RCC 7860 (cell line): ENCODE measurements at regions not wholly inside any gene's neighbourhood (a gene's known extent, or its start where the extent isn't known, plus 50 kb on each side); places are given as distances from the start of the nearest gene placed in this dataset.

ENCODE experiments used
- DNase-seq: peaks from one replicate; pipeline ENCODE4 v3.0.0-alpha.2; 2015; ENCODE audit warnings: low spot score
- FAIRE-seq: peaks from 2 replicates; lab custom pipeline; 2012; peaks lifted over from hg19 to GRCh38; lab: Jason Lieb, UNC

GRCh38 chr7:106423821-106424475 is 139.2 kb upstream of the NAMPT start:
- DNase-seq (no peak), FAIRE-seq (no peak)

DNA sequence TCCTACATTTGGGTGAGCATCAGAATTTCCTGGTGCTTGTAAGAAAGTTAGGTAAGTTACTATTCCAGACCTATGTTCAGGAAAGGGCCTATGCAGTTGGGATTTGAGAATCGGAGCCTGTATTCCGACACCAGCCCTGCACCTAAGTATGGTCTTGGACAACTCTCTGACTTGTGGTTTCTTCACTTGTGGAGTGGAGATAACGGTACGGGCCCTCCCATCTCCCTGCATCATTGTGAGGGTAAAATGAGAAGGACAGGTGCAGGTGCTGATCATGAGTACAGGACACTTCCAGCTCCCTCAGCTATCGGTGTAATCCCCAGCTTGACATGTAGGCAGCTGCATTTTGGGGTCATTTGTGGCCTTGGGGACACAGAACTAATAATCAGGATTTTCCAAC is 138.3 kb upstream of the NAMPT start:
- no peak for DNase-seq
- no peak for FAIRE-seq

DNA sequence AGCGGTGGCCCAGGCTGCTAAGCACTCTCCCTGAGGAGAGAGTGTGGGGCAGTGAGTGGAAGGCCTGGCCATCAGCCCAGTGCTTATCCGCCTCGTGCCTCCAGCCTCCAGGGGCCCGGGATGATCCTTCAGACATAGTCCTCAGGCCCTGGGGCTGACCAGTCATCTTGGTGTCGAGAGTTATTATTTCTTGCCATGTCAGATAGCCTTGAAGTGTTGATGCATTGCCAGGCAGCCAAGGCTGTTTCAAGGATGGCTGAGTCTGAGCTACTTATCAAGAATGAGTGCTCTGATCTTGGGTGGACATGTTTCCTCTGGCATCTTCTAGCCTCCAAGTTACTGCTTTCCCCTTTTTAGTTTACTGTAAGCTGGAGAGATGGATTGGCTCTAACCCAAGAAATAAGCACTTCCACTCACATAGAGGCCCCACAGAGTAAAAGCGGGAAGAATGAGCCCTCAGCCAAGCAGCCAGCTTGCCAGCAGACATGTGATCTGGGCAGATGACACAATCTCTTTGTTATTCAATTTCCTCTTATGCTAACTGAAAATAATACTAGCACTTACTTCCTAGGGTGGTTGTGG is 136.5 kb upstream of the NAMPT start:
- FAIRE-seq (peak; percentile 68), DNase-seq (peak; percentile 80)

- FAIRE-seq: no peak
- no peak for DNase-seq
These were observed 136.0 kb upstream of the NAMPT start for GRCh38 chr7:106420736-106421135.

DNA sequence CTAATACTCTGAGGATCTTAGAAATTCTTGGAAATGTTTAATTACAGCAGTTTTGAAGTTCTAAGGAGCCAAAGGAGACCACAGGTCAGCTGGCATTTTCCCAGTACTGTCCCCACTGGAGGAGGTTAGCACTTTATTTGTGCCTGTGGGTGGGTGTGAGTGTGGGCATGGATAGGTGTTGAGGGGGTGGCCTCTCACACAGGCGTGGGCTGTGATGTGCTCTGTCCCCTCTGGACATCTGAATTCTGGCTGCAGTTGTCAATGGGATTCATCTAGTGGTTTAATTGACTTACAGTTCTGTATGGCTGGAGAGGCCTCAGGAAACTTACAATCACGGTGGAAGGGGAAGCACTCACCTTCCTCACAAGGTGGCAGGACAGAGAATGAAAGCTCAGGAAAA is 135.4 kb upstream of the NAMPT start:
- no peak for FAIRE-seq
- no peak for DNase-seq

DNA sequence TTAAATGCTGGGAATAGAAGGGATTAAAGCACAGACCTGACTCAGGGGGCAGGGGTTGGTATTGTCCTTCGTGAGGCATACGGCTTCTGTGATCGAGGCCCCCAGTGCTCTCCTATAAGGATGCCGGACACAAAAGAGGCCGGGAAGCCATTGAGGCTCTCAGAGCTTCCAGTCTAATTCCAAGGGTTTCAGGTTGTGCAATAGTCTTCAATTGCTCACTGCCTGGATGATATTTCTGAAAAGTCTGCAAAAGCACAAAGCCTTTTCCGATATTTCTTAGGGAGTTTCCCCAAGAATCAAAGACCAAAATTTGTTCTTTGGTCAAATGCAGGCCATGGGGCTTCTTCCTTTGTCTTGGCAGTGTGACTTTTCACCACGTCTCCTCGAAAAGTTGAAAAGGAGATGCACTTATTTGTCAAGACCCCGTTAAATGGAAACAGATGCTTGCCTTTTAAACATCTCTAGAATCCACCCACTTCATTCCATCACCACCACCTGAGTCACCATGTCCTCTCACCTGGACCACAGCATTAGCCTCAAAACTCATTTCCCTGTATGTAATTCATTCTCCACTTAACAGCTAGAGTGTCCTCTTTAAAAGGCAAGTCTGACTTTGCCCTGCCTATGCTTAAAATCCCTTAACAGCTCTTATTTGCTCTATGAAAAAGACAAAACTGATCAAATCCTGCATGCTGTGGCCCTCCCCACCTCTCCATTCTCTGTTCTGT is 134.8 kb upstream of the NAMPT start:
- no peak for FAIRE-seq

GRCh38 chr7:106418526-106418925 is 133.7 kb upstream of the NAMPT start:
- FAIRE-seq (no peak), DNase-seq (peak; percentile 28)

More for the DNA sequence above, 134.8 kb upstream of the NAMPT start:
- DNase-seq: no peak

- FAIRE-seq: no peak
- no peak for DNase-seq
These were observed 133.3 kb upstream of the NAMPT start for GRCh38 chr7:106418094-106418493.

GRCh38 chr7:106417273-106417902 is 132.6 kb upstream of the NAMPT start:
- DNase-seq: no peak
- FAIRE-seq: no peak

DNA sequence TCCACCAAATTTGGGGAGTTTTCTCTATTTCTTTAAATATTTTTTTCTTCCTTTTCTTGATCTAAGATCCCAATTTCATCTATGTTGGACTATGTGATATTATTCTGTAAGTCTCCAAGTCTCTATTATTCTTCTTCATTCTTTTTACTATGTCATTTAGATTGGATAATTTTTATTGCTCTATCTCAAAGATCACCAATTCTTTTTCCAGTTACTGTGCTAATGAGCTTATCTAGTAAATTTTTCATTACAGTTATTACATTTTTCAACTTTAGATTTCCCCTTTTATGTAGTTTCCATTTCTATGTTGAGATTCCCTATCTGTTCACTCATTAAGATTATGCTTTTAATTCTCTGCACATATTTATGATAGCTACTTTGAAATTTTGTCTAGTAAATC is 131.6 kb upstream of the NAMPT start:
- no peak for DNase-seq
- peak; percentile 7 for FAIRE-seq

- no peak for DNase-seq
- no peak for FAIRE-seq
These were observed 130.7 kb upstream of the NAMPT start for GRCh38 chr7:106415433-106415832.

DNA sequence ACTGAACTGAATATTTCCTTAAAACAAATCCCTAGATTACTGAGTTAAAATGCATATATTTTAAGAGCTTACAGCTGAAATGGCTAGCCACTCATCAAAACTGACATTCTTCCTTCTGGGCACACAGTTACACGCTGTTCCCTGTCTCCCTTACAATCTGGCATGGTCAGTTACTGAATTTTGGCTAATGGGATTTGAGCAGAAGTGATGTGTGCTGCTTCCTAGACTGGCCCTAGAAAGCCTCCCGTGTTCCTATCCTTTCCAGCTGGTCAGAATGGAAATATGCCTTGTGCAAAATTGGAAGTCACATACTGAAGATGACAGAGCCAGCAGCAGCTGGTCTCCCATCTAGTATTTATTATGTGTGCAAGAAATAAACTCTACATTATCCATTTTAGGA is 128.7 kb upstream of the NAMPT start:
- no peak for FAIRE-seq
- no peak for DNase-seq

DNA sequence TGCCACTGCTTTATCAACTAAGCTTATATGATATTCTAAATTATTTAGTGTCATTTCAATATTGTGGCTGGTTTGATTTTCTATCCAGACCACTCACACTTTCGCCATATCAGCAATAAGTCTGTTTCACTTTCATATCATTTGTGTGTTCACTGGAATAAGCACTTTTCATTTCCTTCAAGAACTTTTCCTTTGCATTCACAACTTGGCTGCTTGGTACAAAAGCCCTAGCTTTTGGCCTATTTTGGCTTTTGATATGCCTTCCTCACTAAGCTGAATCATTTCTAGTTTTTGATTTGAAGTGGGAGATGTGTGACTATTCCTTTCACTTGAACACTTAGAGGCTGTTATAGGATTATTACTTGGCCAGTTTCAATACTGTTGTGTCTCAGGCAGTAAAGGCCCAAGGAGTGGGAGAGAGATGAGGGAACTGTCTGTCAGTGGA is 120.9 kb upstream of the NAMPT start:
- DNase-seq (no peak), FAIRE-seq (no peak)

DNA sequence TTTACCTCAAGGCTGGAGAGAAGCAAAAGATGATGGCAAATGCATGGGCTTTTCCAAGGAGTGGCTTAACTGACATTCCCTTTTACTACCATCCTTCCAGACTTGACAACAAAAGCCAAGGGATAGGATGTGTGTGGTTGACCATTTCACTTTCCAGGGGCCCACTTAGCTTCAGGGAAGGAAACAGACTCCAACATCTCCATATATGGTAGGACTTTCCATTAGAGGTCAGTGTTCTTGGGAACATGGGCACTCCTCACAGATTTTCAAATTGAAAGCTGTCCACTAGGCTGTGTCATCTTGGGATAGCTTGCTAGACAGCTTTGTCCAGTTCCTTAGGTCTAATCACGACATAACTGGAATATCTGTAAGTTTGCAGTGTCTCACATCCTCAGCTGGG is 118.1 kb upstream of the NAMPT start:
- DNase-seq: no peak

GRCh38 chr7:106400923-106401322 is 116.1 kb upstream of the NAMPT start:
- DNase-seq: no peak
- no peak for FAIRE-seq

More for the DNA sequence above, 118.1 kb upstream of the NAMPT start:
- no peak for FAIRE-seq

DNA sequence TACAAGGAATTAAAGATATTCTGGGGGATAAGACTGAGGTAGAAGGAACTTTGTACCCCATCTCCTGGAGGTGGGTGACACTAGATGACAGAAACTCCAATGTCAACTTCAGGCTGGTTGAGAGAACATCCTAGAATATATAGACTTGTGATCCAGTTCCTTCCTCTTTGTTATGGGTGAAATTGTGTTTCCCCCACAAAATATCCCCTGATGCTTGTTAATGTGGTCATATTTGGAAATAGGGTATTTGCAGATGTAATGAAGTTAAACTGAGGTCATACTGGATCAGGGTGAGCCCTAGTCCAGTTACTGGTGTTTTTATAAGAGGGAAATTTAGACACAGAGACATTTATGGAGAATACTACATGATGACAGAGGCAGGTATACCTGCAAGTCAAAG is 114.0 kb upstream of the NAMPT start:
- FAIRE-seq (no peak), DNase-seq (no peak)

DNA sequence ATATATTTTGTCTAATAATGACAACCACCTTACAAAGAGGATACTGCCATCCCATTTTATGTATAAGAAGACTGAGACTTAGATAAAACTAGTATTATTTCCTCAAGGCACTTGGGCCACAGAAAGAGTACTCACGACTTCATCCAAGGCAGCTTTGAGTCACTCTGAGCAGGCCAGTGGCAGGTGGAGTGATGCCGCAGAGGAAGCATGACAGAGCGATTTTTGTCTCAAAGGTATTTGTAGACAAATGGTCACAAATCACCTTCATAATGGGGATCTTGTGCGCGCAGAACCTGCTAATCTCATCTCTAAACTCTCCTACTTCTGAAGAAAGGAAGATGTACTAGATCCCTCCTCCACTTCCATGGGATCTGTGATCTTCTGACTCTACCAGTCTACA is 113.2 kb upstream of the NAMPT start:
- no peak for FAIRE-seq
- no peak for DNase-seq

GRCh38 chr7:106394526-106394925 is 109.7 kb upstream of the NAMPT start:
- DNase-seq: no peak
- FAIRE-seq: no peak

- DNase-seq (no peak), FAIRE-seq (peak; percentile 30)
These were observed 108.9 kb upstream of the NAMPT start for GRCh38 chr7:106393564-106394251.

GRCh38 chr7:106392590-106392989 is 107.8 kb upstream of the NAMPT start:
- DNase-seq: no peak
- no peak for FAIRE-seq

DNA sequence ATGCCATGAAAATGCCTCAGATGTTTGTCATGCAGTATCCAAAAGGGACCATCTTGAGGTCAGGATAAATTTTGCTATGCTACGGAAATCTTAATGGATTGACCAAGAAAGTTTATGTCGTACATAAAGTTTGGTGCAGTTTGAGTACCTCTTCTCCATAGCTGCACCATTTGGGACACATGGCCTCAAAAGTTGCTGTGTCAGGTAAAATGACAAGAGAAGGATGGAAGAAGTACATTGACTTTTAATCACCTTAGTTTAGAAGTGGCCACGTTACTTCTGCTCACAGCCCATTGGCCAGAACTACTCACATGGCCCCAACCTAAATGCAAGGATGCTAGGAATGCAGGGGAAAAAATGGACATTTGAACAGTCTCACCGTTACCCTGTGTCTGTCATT is 107.4 kb upstream of the NAMPT start:
- no peak for DNase-seq
- FAIRE-seq: no peak
